Natural killer cell (primary cell): ENCODE measurements at regions not wholly inside any gene's neighbourhood (a gene's known extent, or its start where the extent isn't known, plus 50 kb on each side); places are given as distances from the start of the nearest gene placed in this dataset.
"Not testable (repeated sequence)": the region's sequence is repeated elsewhere in the genome, so short reads cannot be mapped to it uniquely, and the experiment has no call there.

Experiments used
- ATAC-seq, 3 donors: fragments of 150-1000 bp in 2 of 3; fragments of 200-7000 bp in 1 of 3; cut with Tn5 transposase; 1 replicate in 1 of 3; 2 replicates in 2 of 3; pipeline ENCODE4 v1.10.0; 2021; ENCODE audit warnings: mild to moderate bottlenecking in 2 of 3, moderate library complexity in 2 of 3
- DNase-seq, 2 donors: peaks; one replicate each; pipeline versions ENCODE4 v3.0.0 to v3.0.0-alpha.2; 2013 to 2021; ENCODE audit warnings: mixed read lengths in 1 of 2
- H3K27ac ChIP-seq: one replicate; pipeline ENCODE4 v1.5.1; 2013; ENCODE audit warnings: mild to moderate bottlenecking, low read length
- H3K27me3 ChIP-seq: one replicate; pipeline ENCODE4 v1.6.1; 2013; ENCODE audit warnings: low read length; ENCODE audit not compliant: control insufficient read depth, insufficient read depth
- H3K36me3 ChIP-seq: one replicate; pipeline ENCODE4 v1.6.1; 2013; ENCODE audit warnings: low read length; ENCODE audit not compliant: control insufficient read depth, insufficient read depth
- H3K4me1 ChIP-seq: one replicate; pipeline ENCODE4 v1.6.1; 2013; ENCODE audit warnings: low read length; ENCODE audit not compliant: control insufficient read depth, insufficient read depth
- H3K4me3 ChIP-seq: one replicate; pipeline ENCODE4 v1.5.1; 2013; ENCODE audit warnings: low read length
- H3K9me3 ChIP-seq: one replicate; pipeline ENCODE4 v1.6.1; 2013; ENCODE audit warnings: low read length; ENCODE audit not compliant: control insufficient read depth, insufficient read depth
- H3K27ac Mint-ChIP-seq, 2 donors: one replicate each; pipeline ENCODE4 v1.8.0; 2022; ENCODE audit warnings: mild to moderate bottlenecking in 2 of 2, mixed read lengths in 2 of 2, moderate library complexity in 1 of 2
- H3K27me3 Mint-ChIP-seq, 2 donors: one replicate each; pipeline ENCODE4 v1.8.0; 2022; ENCODE audit warnings: low read depth in 2 of 2, mixed read lengths in 2 of 2
- H3K36me3 Mint-ChIP-seq: one replicate; pipeline ENCODE4 v1.8.0; 2022; ENCODE audit warnings: mixed read lengths
- H3K4me1 Mint-ChIP-seq, 2 donors: one replicate each; pipeline ENCODE4 v1.8.0; 2022; ENCODE audit warnings: mixed read lengths in 2 of 2
- H3K4me3 Mint-ChIP-seq: one replicate; pipeline ENCODE4 v1.8.0; 2022; ENCODE audit warnings: mild to moderate bottlenecking, moderate library complexity, mixed read lengths
- H3K9me3 Mint-ChIP-seq, 2 donors: one replicate each; pipeline ENCODE4 v1.8.0; 2022; ENCODE audit warnings: mixed read lengths in 2 of 2
- WGBS: methylation state at CpG from one replicate; pipeline ENCODE4 v1.1.7; 2013; ENCODE audit warnings: missing lambda C conversion rate; ENCODE audit not compliant: insufficient coverage; 5-methylcytosine and 5-hydroxymethylcytosine counted together
- intact Hi-C: fragments of 100-400 bp; cut with micrococcal nuclease; formaldehyde crosslinking; loops from one replicate; pipeline ENCODE4 v1.14.2; 2022
- TF ChIP-seq, protein P1 (sequence below): fragments of 200-600 bp; IDR thresholded peaks from one replicate; pipeline ENCODE4 v1.8.0; 2022; ENCODE audit warnings: antibody characterized with exemption

- 85% methylated on average over 5 of the region's 8 CpGs for WGBS
- H3K36me3 Mint-ChIP-seq = no peaks in the 10 kb centered on the region
- peaks cover 16% of the 10 kb centered on the region for H3K9me3 ChIP-seq
- no peak overlapping the region for H3K27ac ChIP-seq
- TF ChIP-seq, protein P1, sequence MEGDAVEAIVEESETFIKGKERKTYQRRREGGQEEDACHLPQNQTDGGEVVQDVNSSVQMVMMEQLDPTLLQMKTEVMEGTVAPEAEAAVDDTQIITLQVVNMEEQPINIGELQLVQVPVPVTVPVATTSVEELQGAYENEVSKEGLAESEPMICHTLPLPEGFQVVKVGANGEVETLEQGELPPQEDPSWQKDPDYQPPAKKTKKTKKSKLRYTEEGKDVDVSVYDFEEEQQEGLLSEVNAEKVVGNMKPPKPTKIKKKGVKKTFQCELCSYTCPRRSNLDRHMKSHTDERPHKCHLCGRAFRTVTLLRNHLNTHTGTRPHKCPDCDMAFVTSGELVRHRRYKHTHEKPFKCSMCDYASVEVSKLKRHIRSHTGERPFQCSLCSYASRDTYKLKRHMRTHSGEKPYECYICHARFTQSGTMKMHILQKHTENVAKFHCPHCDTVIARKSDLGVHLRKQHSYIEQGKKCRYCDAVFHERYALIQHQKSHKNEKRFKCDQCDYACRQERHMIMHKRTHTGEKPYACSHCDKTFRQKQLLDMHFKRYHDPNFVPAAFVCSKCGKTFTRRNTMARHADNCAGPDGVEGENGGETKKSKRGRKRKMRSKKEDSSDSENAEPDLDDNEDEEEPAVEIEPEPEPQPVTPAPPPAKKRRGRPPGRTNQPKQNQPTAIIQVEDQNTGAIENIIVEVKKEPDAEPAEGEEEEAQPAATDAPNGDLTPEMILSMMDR = no peak
- H3K27me3 ChIP-seq = no peaks in the 10 kb centered on the region
- no peak overlapping the region for H3K4me3 ChIP-seq
- H3K27ac Mint-ChIP-seq = no peak overlapping the region
- no peaks in the 10 kb centered on the region for H3K4me1 Mint-ChIP-seq
- intact Hi-C loops = no loop called here
- DNase-seq (no peak), ATAC-seq (no peak)
- H3K9me3 Mint-ChIP-seq = peaks cover 17 to 18% of the 10 kb centered on the region in 2 donors
- H3K4me3 Mint-ChIP-seq = no peak overlapping the region
- no peaks in the 10 kb centered on the region for H3K36me3 ChIP-seq
- H3K4me1 ChIP-seq = no peaks in the 10 kb centered on the region
- H3K27me3 Mint-ChIP-seq = no peaks in the 10 kb centered on the region
These were observed 671.9 kb upstream of the SOX11 start for GRCh38 chr2:5020116-5020875.

DNA sequence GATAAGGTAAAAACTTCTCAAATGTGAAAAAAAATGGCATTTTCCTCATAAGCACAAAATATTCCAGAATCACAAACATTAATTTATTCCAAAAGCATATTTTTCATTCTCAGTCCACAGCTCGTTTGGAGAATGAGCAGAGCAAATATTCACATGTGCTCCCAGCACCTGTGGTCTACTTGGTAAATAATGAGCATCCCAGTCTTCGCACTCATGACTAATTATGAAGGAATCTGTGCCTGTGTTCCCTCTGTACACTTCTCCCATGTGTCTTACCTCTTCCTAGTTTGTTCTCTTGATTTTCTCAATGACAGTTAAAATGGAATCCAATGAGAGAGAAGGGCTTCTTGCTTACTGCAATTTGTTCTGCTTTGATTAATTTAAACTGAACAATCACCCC is 671.0 kb upstream of the SOX11 start:
- intact Hi-C loops = no loop called here
- Mint-ChIP-seq H3K27me3 (no peaks in the 10 kb centered on the region), H3K36me3 (no peaks in the 10 kb centered on the region), H3K4me1 (no peaks in the 10 kb centered on the region), H3K27ac (no peak overlapping the region), H3K4me3 (no peak overlapping the region), H3K9me3 (peaks cover 17 to 18% of the 10 kb centered on the region in 2 donors)
- DNase-seq (no peak), ATAC-seq (no peak)
- Histone ChIP-seq H3K36me3 (no peaks in the 10 kb centered on the region), H3K4me1 (no peaks in the 10 kb centered on the region), H3K4me3 (no peak overlapping the region), H3K27ac (no peak overlapping the region), H3K9me3 (peaks cover 16% of the 10 kb centered on the region), H3K27me3 (no peaks in the 10 kb centered on the region)
- WGBS = 81% methylated on average over 2 of the region's 2 CpGs
- TF ChIP-seq, protein P1 = no peak

DNA sequence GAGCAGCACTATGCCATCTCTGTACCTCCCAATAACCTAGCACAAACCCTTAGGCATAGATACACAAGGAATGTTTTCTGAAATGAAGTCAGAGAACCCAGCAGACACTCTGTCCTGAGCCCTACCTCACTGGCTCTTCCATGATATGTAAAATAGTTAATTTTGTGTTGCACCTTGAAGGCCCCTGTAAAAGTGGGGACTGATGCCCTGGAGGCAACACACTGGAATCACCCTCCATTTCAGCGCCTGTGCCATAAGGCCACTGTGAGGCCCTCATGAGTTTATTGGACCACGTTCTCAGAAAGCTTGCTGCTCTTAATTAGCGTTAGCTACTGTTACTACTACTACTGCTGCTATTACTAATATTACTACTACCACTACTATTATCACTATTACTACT is 670.1 kb upstream of the SOX11 start:
- Mint-ChIP-seq H3K36me3 (no peaks in the 10 kb centered on the region), H3K27me3 (no peaks in the 10 kb centered on the region), H3K4me1 (no peaks in the 10 kb centered on the region), H3K4me3 (no peak overlapping the region), H3K9me3 (peaks cover 18 to 19% of the 10 kb centered on the region in 2 donors), H3K27ac (no peak overlapping the region)
- intact Hi-C loops = no loop called here
- Histone ChIP-seq H3K27ac (no peak overlapping the region), H3K36me3 (no peaks in the 10 kb centered on the region), H3K27me3 (no peaks in the 10 kb centered on the region), H3K9me3 (peaks cover 16% of the 10 kb centered on the region), H3K4me1 (no peaks in the 10 kb centered on the region), H3K4me3 (no peak overlapping the region)
- 96% methylated on average over 3 of the region's 3 CpGs for WGBS
- TF ChIP-seq, protein P1 = no peak
- no peak for ATAC-seq
- DNase-seq = no peak

DNA sequence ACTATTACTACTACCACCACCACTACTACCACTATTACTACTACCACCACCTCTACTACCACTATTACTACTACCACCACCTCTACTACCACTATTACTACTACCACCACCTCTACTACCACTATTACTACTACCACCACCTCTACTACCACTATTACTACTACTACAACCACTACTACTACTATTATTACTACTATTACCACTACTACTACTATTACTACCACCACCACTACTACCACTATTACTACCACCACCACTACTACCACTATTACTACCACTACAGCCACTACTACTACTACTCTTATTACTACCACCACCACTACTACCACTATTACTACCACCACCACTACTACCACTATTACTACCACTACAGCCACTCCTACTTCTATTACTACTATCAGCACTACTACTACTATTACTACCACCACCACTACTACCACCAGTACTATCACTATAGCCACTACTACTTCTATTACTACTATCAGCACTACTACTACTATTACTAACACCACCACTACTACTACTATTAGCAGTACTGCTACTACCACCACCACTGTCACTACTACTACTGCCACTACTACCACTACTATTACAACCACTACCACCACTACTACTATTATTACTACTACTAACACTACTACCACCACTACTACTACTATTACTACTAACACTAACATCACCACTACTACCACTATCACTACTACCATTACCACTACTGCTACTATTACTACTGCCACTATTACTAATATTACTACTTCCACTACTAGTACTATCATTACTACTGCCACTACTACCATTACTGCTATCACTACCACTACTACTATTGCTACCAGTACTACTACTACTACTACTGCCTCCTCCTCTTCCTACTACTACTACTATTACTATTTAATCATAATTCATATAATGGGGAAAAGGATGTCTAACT is 669.2 kb upstream of the SOX11 start:
- H3K27ac ChIP-seq, H3K27me3 Mint-ChIP-seq, H3K27ac Mint-ChIP-seq, DNase-seq, H3K4me1 Mint-ChIP-seq, ATAC-seq, H3K4me1 ChIP-seq, intact Hi-C loops, H3K4me3 Mint-ChIP-seq, H3K27me3 ChIP-seq, H3K4me3 ChIP-seq, H3K36me3 Mint-ChIP-seq, H3K36me3 ChIP-seq: not testable (repeated sequence)
- H3K9me3 ChIP-seq = peaks cover 16% of the 10 kb centered on the region
- H3K9me3 Mint-ChIP-seq = peaks cover 14 to 18% of the 10 kb centered on the region in 2 donors
